NCI-H1417 treated with DMSO at 0.1 percent for 48 hours (cell line): ENCODE measurements at regions not wholly inside any gene's neighbourhood (a gene's known extent, or its start where the extent isn't known, plus 50 kb on each side); places are given as distances from the start of the nearest gene placed in this dataset.

Experiments used
- DNase-seq: peaks from one replicate; lab custom pipeline; 2025; lab: John Stamatoyannopoulos, UW

GRCh38 chr13:106238690-106239089, 296.8 kb downstream of the EFNB2 start:
- no peak for DNase-seq

GRCh38 chr13:106234636-106235035, 300.8 kb downstream of the EFNB2 start:
- no peak for DNase-seq

DNA sequence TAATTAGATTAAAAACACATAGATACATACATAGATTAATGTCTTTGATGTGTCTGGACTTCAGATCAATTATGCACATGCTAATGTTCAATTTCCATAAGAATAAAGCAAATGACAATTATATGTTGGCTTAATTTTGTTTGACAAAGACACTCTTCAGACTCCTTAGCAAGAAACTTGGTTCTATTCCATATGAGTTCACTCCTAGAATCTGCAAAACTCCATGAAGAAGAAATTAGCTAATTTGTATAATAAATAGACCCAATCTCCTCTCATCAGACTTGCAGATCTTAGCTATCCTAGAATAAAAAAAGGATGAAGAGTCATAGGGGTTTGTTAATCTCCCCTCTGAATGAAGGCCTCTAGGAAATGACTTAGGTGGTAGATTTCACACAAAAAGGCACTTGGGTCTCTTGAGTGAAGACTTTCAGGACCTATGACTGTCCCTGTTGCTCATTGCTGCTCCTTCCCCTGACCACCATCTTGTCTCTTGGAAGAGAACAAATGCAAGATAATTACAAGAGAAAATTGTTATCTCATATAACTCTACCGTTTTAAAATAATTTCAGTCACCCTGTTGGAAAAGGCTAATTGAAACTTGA, 302.2 kb downstream of the EFNB2 start:
- DNase-seq: no peak

DNA sequence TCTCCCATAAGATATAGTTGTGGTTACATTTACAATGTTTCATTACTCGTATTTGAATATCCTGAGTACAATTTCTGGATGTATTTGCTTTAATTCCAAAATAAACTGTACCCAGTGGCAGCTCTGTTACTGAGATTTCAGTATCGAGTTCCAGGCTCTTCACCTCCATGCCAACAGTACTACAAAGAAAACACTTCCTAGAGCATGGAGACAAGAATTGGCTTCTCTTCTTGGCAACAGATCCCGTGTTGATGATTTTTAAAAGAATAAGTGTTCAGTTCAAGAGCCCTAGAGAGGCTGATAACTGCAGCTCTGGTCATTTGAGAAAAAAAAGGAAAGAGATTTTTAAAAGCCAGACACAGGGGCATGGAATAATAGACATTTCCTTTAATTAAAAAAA, 302.8 kb downstream of the EFNB2 start:
- DNase-seq: no peak

- no peak for DNase-seq
Measured at GRCh38 chr13:106230450-106230849, 305.0 kb downstream of the EFNB2 start.

GRCh38 chr13:106225126-106225525, 310.3 kb downstream of the EFNB2 start:
- no peak for DNase-seq

DNA sequence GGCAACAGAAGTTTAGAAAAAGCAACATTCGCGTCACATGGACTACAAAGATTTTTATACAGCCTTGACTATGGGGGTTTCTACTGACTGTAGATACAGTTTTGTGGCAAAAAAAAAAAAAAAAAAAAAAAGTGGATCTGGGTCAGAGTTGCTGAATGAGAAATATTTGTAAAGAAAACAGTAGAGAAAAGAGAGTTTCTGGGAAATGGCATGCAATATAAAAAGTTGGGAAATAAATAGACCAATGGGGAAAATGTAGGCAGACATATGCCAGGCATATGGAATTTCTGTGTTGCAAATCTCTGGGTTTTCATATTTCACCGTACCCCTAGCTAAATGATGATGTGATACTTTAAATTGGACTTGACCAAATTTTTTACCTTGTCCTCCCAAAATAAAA, 315.3 kb downstream of the EFNB2 start:
- no peak for DNase-seq

DNA sequence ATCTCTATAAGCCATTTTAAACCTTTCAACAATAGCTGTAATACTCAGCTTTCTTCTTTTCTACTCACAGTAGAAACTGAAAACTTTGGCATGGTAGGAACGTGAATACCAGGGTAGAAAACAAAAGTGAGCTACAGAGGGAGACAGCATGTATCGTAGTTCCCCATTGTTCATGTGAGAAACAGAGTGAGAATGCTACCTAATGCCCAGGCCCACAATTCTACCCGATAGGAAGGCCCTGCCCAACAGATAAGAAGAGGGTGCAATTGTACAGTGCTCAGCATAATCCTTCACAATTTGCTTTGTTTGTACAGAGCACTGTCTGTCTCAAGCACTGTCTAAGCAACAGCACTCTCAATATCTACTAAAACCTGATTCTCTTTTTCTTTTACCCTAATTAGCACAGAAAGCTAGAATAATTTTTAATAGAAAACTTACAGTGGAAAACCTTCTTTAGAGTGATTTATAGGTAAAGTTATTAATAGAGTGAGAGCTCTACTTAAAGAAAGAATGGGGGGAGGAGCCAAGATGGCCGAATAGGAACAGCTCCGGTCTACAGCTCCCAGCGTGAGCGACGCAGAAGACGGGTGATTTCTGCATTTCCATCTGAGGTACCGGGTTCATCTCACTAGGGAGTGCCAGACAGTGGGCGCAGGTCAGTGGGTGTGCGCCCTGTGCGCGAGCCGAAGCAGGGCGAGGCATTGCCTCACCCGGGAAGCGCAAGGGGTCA, 322.3 kb downstream of the EFNB2 start:
- no peak for DNase-seq

DNA sequence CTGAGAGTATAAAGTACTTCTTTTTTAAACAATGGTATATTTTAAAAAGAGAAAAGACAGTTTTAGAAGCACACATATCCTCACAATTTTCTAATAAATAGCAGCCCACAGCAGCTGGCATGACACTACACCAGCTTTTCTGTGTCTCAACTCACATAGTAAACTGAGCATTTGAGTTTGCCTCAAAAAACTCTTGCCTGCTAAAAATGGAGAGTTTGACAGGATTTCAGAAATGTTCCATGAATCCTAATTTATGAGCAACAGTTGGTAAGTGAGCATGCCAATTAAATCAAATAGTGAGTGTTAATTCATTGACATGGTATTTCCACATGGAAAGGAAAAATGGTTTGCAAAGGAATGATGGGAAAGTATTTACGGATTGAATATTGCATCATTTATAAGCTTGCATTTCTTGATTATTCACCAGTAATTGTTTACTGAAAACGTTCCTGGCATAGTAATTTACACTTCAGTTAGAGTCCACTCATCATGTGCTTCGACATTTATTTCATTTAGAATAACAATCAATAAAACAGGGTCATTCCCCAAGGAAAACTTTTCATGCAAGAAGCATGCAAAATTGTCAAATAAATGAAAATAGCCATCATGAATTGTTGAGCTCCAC, 323.0 kb downstream of the EFNB2 start:
- DNase-seq: no peak

DNA sequence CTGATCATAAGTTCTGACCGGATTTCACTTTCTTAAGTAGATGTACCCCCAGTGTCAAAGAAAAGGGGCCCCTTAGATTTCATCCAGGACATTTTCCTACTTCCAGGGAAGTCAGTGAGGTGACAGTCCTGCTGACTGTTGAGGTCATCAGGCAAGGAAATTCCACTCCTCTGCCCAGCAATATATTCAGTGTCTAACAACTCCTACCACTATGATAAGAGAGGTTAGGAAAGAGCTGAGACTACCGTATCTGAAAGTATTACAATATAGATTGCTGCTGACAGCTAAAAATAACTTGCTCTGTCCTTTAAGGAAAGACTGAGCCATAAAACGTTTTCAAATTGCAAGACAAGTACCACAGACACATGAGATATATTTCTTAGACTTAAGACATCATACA, 325.1 kb downstream of the EFNB2 start:
- no peak for DNase-seq

- DNase-seq: no peak
Measured at GRCh38 chr13:106205871-106206270, 329.6 kb downstream of the EFNB2 start.

DNA sequence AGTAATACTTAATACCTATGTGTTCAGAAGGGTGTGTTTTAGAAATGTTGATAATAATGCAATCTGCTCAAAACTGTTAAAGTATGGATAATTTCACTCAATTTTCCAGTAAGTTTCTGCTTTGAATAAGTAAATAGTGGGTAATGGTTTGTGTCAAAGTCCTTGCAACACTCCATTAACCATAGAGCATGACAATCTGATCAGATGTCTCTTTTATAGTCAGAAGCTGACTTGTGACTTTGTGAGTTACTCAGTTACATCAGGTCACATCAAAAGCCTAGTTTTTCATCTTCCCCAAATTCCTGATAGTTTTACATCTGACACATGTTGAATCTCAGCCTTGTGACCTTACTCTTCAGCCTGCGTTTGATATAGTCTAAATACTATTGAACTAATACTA, 338.0 kb downstream of the EFNB2 start:
- DNase-seq: no peak

- no peak for DNase-seq
Measured at GRCh38 chr13:106187501-106188095, 347.9 kb downstream of the EFNB2 start.

- no peak for DNase-seq
Measured at GRCh38 chr13:106187101-106187500, 348.4 kb downstream of the EFNB2 start.

DNA sequence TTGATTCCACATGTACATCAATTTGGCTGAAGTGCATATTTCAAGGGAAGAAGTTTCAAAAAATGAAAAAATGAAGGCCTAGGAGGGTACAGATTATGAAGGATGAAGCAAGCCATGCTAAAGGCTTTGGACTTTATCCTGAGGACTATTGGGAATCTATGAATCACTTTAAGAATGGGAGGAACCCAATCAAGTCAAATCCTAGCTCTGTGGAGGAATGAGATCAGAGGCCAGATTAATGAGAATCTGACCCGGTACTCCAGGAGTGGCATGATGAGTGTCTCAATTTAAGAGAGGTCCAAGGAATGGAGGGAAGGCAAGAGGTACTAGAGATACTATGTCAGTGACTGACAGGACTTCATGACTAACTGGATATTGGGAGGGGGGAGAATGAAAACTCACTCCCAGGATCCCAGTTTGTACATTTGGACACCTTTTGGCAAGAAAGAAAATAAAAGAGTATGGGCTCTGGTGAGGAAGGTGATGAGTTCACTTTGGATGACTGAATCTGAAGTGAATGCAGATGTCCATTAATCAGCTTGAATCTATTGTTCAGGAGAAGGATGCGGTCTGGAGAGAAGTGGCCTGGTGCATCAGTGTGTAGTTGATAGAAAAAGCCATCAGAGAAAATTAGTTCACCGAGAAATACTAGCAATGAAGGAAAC, 349.0 kb downstream of the EFNB2 start:
- DNase-seq: no peak

- DNase-seq: no peak
Measured at GRCh38 chr13:106184790-106185189, 350.7 kb downstream of the EFNB2 start.

DNA sequence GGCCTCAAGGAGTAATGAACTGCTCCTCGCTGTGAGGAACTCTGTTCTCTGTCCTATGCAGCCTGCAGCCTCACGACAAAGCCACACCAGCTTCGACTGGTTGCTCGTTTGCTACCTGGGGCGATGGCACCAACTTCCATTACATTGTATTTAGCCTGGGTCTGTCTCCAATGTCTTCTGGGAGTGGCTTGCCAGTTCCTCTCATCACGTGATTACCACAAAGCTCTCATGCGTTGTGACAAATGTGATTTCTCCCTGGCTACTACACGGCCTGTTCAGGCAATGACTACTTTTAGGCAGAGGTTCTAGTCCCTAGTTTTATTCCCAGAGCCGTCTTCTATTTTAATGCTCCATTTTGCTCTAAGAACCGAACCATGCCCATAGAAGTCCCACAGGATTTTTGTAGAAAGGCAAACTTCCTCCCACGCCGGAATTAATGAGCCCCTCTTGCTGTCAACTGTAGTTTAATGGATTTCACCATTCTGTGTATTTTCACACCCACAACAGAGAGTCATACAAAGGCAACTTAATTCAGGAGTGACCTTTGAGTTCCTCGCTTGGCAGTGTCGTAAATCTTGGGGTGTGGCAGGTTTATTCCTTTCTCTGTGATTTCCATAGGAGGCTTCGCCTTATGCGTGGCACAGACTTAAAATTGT, 351.9 kb downstream of the EFNB2 start:
- DNase-seq: no peak

- no peak for DNase-seq
Measured at GRCh38 chr13:106182404-106182803, 353.1 kb downstream of the EFNB2 start.

GRCh38 chr13:106178816-106179215, 356.6 kb downstream of the EFNB2 start:
- DNase-seq: no peak

GRCh38 chr13:106177146-106177545, 358.3 kb downstream of the EFNB2 start:
- DNase-seq: no peak

DNA sequence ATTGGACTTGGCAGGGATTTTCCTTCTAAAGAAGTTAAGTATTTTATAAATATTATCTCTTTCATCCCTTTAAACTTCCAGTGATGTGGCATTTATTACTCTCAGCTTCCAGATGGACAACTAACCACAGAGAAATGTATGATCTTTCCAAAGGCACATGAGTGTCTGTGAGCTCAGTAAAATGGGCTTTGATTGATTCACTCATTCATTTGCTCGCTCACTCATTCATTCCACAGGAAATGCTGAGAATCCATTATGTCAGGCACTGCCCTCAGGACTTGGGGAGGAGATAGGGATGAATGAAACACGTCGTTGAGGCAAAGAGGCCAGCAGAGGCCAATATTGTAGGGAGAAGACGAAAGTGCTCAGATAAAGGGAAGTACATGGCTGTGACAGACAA, 359.3 kb downstream of the EFNB2 start:
- DNase-seq: no peak
